HepG2 (cell line): ENCODE measurements at regions not wholly inside any gene's neighbourhood (a gene's known extent, or its start where the extent isn't known, plus 50 kb on each side); places are given as distances from the start of the nearest gene placed in this dataset.

ENCODE experiments used
- AKNA ChIP-seq: sonication (generic); formaldehyde crosslinking; IDR thresholded peaks from 2 replicates; pipeline ENCODE4 v1.4.0; 2020; ENCODE audit warnings: missing genetic modification reagents, borderline replicate concordance
- CSRNP2 ChIP-seq: sonication (generic); formaldehyde crosslinking; conservative IDR thresholded peaks from 2 replicates; pipeline ENCODE4 v1.8.0; 2022; ENCODE audit warnings: low read depth, missing genetic modification reagents
- FLYWCH1 ChIP-seq: sonication (generic); formaldehyde crosslinking; IDR thresholded peaks from 2 replicates; pipeline ENCODE4 v1.8.1; 2023; ENCODE audit warnings: mild to moderate bottlenecking, missing genetic modification reagents
- MIER2 ChIP-seq: IDR thresholded peaks from 2 replicates; pipeline ENCODE4 v1.6.1; 2016; ENCODE audit warnings: missing biosample characterization, missing genetic modification reagents
- NR0B2 ChIP-seq: sonication (generic); formaldehyde crosslinking; IDR thresholded peaks from 2 replicates; pipeline ENCODE4 v1.4.0; 2020; ENCODE audit warnings: mild to moderate bottlenecking, missing genetic modification reagents
- NR2F6 ChIP-seq, 2 experiments: IDR thresholded peaks; 2 replicates each; pipeline ENCODE4 v1.6.1; 2016; ENCODE audit warnings: antibody characterized with exemption in 1 of 2, mild to moderate bottlenecking in 1 of 2
- ONECUT2 ChIP-seq: sonication (generic); formaldehyde crosslinking; IDR thresholded peaks from 2 replicates; pipeline ENCODE4 v1.4.0; 2020; ENCODE audit warnings: missing genetic modification reagents
- PAF1 ChIP-seq: IDR thresholded peaks from 2 replicates; pipeline ENCODE4 v1.6.1; 2016; ENCODE audit warnings: missing genetic modification reagents, missing compliant biosample characterization
- PHF21A ChIP-seq: sonication (generic); formaldehyde crosslinking; IDR thresholded peaks from 2 replicates; pipeline ENCODE4 v1.5.0; 2020; ENCODE audit warnings: mild to moderate bottlenecking, missing genetic modification reagents
- ZBTB49 ChIP-seq: sonication (generic); formaldehyde crosslinking; IDR thresholded peaks from 2 replicates; pipeline ENCODE4 v1.4.0; 2020; ENCODE audit warnings: missing genetic modification reagents, borderline replicate concordance
- ZFP41 ChIP-seq: sonication (generic); formaldehyde crosslinking; IDR thresholded peaks from 2 replicates; pipeline ENCODE4 v1.4.0; 2020; ENCODE audit warnings: mild to moderate bottlenecking, missing genetic modification reagents, borderline replicate concordance
- ZNF253 ChIP-seq: sonication (generic); formaldehyde crosslinking; IDR thresholded peaks from 2 replicates; pipeline ENCODE4 v1.8.0; 2022; ENCODE audit warnings: mild to moderate bottlenecking, missing genetic modification reagents, borderline replicate concordance
- ZNF264 ChIP-seq: sonication (generic); formaldehyde crosslinking; IDR thresholded peaks from 2 replicates; pipeline ENCODE4 v1.4.0; 2020; ENCODE audit warnings: missing genetic modification reagents
- ZNF589 ChIP-seq: sonication (generic); formaldehyde crosslinking; conservative IDR thresholded peaks from 2 replicates; pipeline ENCODE4 v1.8.0; 2022; ENCODE audit warnings: mild to moderate bottlenecking, moderate library complexity, missing genetic modification reagents
- ZNF619 ChIP-seq: sonication (generic); formaldehyde crosslinking; IDR thresholded peaks from 2 replicates; pipeline ENCODE4 v1.4.0; 2020; ENCODE audit warnings: mild to moderate bottlenecking, missing genetic modification reagents
- ZNF713 ChIP-seq: sonication (generic); formaldehyde crosslinking; IDR thresholded peaks from 2 replicates; pipeline ENCODE4 v1.4.0; 2020; ENCODE audit warnings: mild to moderate bottlenecking, missing genetic modification reagents

- TF ChIP-seq AKNA (CRISPR knock-in tag) (no peak), MIER2 (CRISPR knock-in tag) (no peak), NR0B2 (no peak), ZNF713 (no peak), NR2F6 (IDR thresholded peaks at IDR 0.05) (no peak), NR2F6 (CRISPR knock-in tag; IDR thresholded peaks at IDR 0.05) (no peak), ZNF589 (CRISPR knock-in tag) (no peak), ONECUT2 (CRISPR knock-in tag) (no peak), FLYWCH1 (CRISPR knock-in tag) (no peak), PAF1 (CRISPR knock-in tag) (no peak), ZNF619 (CRISPR knock-in tag) (no peak), PHF21A (CRISPR knock-in tag) (no peak; the same call in 1 of the 2 replicates), ZFP41 (CRISPR knock-in tag) (no peak), ZNF264 (CRISPR knock-in tag) (no peak), ZNF253 (CRISPR knock-in tag) (no peak), ZBTB49 (CRISPR knock-in tag) (no peak), CSRNP2 (CRISPR knock-in tag) (no peak)
These were observed 64.3 kb upstream of the DDHD1 start (continued) for GRCh38 chr14:53217316-53217994.
